Cardiac septum (tissue), 1 donor: ENCODE measurements at regions not wholly inside any gene's neighbourhood (a gene's known extent, or its start where the extent isn't known, plus 50 kb on each side); places are given as distances from the start of the nearest gene placed in this dataset.
"Not testable (repeated sequence)": the region's sequence is repeated elsewhere in the genome, so short reads cannot be mapped to it uniquely, and the experiment has no call there.

Experiments
- DNase-seq: peaks from one replicate; pipeline ENCODE4 v3.0.0-alpha.2; 2020; ENCODE audit warnings: low spot score
- intact Hi-C: fragments of 100-400 bp; cut with DNase I; formaldehyde crosslinking; loops from one replicate; pipeline ENCODE4 v1.14.0; 2022
- donor health status: DM: no; HTN: no; CAD: no.

DNA sequence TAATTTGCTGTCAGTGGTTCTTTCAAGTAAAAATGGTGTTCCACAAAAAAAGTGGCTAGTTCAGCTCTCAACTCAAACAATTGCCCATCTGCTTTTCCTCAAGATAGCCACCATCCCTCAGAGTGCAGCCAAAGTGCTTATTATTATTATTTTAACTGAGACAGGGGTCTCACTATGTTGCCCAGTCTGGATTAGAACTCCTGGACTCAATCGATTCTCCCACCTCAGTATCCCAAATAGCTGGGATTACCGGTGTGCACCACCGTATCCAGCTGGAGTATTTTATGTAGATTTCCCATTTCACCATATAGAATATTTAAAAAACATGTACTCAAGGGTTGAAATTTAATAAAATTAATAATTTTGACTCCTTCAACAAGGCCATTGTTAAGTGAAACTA is 62.1 kb upstream of the USP9X start:
- DNase-seq: no peak

DNA sequence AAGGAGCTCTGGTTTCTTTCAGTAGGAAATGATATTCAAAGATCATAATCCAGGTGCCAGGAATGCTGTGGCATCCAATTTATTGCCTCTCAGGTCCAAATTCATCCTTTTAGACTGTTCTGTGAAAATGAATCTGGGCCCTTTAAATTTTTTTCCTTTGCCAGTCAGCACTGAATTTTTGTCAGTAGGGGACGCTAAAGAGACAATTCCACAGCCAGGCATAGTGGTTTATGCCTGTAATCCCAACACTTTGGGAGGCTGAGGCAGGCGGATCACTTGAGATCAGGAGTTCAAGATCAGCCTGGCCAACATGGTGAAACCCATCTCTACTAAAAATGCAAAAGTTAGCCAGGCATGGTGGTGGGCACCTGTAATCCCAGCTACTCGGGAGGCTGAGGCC is 60.9 kb upstream of the USP9X start:
- DNase-seq, intact Hi-C loops: not testable (repeated sequence)

More for the DNA sequence above, 62.1 kb upstream of the USP9X start:
- intact Hi-C loops: no loop called here

DNA sequence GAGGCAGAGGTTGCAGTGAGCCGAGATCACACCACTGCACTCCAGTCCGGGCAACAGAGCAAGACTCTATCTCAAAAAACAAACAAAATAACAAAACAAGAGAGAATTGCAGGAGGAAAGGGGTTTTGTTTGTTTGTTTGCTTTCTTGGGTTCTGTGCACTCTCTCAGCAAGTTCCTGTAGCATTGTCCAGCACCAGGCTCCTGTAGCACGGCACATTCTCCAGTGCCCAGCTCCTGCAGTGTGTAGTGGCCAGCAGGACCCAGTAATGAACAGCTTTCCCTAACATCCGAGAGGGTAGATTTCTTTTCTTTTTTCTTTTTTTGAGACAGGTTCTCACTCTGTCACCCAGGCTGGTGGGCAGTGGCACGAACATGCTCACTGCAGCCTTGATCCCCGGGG is 60.5 kb upstream of the USP9X start:
- no peak for DNase-seq
- intact Hi-C loops: no loop called here

DNA sequence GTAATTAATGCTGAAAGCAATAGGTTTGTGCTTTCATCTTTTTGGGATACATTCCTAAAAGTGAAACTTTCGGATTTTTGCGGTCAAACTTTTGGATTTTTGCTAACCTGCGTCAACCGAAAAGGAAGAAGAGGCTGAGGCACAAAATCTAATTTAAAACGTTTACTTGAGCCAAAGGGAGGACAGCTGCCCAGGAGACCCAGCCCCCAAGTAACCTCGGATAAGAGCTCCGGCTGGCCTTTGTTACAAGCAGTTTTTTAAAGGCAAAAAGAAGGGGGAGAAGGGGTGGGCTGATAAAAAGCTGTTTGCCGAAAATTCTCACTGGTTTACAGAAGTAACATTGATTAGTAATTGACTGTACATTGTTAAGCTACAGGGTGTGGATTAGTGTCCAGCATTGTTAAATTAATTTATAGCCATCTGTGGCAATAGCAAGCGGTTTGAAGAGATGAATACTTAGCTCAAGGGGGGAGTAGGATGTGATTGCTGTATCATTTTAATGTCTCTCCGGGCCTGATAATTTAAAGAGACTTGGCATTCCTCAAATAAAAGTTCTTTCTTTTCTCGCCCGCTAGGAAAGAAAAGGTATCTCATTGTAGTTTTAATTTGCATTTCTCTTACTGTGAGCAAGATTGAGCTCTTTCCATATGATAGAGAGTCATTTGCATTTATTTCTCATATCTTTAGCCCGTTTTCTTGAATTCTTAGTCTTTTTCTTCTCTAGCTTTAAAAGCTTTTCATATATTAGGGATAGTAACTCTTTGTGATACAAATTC is 59.1 kb upstream of the USP9X start:
- intact Hi-C loops: no loop called here

DNA sequence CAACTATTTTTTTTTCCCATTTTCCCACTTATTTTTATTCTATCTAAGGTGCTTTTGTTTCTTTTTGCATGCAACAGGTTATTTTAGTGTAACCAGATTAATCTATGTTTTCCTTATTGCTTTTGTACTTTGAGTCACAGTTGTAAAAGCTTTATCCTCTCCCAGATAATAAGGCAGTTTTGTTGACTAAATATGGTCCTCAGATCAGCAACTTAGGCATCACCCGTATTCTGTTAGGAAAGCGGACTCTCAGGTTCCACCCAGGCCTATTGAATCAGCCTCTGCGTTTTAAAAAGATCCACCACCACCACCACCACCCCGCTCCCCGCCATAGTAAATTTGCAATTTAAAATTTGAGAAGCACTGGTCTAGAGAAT is 58.6 kb upstream of the USP9X start:
- intact Hi-C loops: no loop called here
- no peak for DNase-seq

More for the DNA sequence above, 59.1 kb upstream of the USP9X start:
- no peak for DNase-seq

DNA sequence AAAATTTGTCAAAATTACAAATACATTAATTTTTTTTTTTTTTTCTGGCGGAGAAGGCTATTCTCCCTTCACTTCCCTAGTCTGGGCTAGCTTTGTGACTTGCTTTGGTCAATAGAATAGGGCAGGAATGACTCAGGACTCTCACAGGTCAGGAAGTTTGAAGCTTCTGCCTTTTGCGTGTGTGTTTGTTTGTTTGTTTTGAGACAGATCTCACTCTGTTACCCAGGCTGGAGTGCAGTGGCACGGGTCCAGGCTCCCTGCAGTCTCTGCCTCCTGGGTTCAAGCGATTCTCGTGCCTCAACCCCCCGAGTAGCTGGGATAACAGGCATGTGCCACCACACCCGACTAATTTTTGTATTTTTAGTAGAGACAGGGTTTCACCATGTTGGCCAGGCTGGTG is 55.9 kb upstream of the USP9X start:
- no peak for DNase-seq
- intact Hi-C loops: no loop called here

DNA sequence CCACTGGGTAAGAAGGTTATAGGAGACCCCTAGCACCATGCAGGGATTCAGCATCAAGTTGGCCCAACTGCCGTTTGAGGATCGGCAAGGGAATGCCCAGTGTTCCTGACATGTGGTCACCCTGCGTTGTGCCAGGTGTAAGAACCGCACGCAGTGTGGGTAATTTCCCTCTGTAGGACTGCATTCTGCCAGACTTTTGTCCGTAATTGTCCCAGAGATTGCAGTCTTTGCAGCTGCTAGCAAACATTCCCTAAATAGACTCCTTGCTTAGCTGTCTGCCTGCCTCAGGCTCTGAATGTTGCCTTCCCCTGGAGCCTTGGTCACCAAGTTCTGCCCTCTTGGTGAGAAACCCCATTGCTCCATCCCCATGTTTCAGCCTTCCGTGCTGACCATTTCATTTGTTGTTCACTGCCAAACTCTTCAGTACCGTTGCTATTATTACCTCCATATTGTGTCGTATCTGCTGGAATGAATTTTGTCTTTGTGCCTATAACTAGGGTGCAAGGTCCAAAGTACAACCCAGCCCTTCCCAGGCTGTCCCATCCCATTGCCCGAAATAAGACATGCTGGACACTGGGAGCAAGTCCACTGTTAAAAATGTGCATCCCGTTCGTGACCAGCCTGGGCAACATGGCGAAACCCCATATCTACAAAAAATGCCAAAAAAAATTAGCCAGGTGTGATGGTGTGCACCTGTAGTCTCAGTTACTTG is 53.8 kb upstream of the USP9X start:
- DNase-seq: no peak
- intact Hi-C loops: no loop called here

DNA sequence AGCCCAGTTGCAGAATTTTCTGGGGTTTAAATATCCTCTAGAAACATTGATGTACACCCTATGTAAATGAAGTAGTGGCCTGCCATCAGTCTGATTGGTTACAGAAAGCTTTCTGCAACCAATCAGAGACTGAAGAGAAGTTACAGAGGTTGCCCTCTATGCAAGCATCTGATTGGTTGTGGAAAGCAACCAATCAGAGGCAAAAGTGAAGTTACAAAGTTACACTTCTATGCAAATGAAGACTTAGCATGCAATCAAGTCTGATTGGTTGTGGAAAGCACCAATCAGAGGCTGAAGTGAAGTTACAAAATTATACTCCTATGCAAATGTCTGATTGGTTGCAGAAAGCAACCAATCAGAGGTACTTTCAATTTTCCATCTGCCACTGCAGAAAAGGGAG is 51.9 kb upstream of the USP9X start:
- no peak for DNase-seq

DNA sequence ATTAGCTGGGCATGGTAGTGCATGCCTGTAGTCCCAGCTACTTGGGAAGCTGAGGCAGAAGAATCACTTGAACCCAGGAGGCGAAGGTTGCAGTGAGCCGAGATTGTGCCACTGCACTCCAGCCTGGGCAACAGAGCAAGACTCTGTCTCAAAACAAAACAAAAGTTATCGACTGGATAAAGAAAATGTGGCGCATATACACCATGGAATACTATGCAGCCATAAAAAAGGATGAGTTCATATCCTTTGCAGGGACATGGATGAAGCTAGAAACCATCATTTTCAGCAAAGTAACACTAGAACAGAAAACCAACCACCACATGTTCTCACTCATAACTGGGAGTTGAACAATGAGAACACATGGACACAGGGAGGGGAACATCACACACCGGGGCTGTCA is 50.3 kb upstream of the USP9X start:
- DNase-seq, intact Hi-C loops: not testable (repeated sequence)

More for the DNA sequence above, 51.9 kb upstream of the USP9X start:
- intact Hi-C loops: no loop called here
